IPS-NIHi11 (cell line): ENCODE measurements at regions not wholly inside any gene's neighbourhood (a gene's known extent, or its start where the extent isn't known, plus 50 kb on each side); places are given as distances from the start of the nearest gene placed in this dataset.

Experiments used
- DNase-seq: peaks from one replicate; pipeline ENCODE4 v3.0.0; 2012; ENCODE audit warnings: mixed read lengths, low spot score

DNA sequence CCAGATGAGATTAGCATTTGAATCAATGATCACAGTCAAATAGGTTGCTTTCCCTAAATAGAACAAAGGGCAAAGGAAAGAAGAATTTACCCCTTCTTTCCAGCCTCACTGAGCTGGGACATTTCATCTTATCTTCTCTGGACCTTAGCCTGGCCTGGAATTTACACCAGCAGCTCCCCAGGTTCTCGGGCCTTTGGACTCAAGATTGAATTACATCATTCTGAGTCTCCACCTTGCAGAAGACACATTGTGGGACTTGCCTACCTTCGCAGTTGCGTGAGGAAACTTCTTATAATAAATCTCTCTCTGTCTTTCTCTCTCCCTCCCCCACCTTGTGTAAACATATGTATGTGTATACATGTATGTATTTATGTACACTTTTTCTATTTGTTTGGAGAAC is 732.4 kb downstream of the IPMK start:
- DNase-seq: no peak

DNA sequence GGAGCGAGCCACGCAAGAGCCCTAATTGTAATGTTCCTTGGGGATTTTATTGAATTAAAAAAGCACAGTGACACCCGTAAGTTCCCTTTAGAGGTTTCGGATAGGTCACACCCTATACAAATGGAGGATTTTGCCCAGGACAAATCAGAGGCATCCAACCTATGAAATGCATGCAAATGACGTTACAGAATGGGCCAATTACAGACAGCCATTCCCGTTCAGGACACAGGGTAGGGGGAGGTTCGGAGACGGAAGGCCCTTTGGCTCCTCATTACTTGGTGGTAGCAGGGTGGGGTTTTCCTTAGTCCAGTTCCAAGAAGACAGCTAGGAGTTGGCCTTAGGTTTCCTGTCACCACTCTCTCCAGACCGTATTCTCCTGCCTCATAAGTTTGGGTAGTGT is 754.1 kb downstream of the IPMK start:
- DNase-seq: peak; percentile 11

DNA sequence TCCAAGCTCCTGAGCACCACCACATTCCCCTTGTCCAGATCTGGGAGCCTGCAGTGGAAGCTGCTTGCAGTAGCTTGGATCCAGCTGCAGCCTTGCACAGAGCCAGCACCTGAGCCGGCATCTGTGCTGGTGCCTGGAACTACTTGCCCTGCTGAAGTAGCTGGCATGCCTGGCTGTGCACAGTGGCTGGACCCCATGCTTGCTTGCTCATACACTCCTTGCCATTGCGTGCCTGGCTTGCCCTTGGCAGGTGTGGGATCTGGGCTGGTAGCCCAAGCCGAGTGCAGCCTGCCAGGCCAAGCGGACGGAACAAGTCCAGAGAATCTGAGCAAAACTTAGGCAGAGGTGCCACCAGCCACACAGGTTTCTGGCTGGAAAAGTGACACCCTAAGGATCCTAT is 759.9 kb downstream of the IPMK start:
- DNase-seq: no peak

DNA sequence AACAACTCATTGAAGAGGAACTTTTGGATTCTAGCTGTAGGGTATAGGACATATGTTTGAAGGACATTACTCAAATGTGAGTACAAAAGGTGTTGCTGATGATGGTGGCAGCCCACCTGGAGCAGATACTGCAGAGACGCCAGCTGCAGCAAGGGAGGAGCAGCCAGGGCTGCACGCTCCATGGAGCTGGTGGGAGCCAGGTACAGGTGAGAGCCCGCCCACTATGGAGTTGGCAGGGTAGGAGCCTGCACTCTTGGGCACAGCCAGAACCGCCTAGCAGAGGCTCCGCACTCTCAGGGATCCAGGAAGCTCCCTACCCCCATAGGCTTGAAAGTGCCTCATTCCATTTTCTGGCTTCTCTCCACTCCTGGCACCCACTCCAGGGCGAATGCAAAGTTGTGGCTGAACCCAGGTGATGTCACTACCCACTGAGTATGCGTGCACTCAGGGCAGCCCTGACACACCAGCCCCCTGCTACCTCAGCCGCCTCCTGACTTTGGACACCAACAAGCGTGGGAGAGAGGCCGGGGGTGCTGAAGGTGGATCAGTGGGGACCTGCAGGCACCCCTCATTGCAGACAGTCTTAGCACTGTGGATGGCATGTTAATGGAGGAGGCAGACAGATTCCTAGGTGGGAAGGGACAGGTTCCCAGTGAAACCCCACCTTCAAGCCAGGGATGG is 761.1 kb downstream of the IPMK start:
- no peak for DNase-seq

DNA sequence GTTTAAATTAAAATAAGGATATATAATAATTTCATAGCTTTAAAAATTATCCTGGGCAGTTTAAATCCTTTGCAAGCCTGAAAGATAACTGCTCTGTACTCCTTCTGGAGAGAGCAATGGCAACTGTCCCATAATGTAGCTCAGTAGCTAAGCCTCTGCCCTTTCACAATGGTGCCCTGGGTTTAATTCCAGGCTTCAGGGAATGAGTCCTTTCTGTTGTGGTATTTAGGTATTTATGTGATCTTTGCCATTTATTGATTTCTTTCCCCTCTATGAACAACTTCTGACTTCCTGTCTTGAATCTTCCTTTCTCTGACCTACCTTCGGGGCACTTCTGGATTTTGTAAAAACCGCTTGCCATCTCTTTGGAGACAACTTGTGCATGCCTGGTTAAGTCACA is 773.2 kb downstream of the IPMK start:
- no peak for DNase-seq

DNA sequence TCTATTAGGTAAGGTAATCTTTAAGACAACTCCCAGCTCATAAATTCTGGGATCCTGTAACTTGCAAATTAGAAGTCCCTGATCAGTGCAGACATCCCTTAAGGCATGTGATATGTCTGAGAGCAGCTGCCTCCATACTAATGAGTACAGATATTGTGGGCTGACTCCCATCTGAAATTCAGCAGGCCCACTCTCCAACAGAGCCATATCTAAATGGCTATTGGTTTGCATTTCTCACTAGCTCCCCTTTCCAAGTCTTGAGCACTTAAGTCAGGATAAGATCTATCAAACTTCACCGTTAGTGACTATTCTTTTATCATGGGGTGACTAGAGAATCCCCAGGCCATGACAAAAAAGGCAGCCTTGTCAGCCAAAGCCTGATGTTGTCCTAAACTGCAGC is 785.4 kb downstream of the IPMK start:
- no peak for DNase-seq

DNA sequence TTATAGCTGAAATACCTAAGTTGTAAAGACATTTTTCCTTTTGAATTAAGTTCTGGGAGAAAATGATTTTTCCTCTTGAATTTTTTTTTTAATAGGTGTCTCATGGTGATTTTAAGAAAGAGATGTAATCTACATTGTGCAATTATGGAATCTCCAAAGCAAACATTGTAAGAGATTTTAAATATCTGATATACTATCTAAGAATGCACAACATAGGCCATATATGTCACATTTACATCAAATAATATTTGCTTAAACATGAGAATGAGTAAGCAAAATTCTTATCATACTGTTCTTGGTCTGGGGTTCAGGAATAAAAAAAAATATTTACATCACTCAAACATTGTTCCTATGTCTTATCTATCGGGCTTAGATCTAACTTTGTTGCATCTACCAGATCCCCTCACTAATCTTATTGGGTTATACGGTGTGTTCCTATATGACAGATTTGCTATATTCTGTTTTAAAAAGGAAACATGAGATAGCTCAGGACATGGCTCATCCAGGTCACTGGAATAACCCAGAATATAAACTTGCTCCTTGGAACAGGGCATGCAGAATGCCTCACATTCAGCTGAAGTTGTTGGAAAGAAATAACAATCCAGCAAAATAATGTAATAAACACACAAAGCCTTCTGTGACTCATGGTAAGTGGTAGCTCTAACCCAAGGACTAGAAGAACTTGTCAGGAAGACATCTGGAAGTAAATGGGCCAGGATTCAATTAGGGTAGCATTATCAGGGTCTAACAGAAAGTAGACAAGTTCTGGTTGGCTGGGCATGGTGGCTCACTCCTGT is 794.7 kb downstream of the IPMK start:
- no peak for DNase-seq

DNA sequence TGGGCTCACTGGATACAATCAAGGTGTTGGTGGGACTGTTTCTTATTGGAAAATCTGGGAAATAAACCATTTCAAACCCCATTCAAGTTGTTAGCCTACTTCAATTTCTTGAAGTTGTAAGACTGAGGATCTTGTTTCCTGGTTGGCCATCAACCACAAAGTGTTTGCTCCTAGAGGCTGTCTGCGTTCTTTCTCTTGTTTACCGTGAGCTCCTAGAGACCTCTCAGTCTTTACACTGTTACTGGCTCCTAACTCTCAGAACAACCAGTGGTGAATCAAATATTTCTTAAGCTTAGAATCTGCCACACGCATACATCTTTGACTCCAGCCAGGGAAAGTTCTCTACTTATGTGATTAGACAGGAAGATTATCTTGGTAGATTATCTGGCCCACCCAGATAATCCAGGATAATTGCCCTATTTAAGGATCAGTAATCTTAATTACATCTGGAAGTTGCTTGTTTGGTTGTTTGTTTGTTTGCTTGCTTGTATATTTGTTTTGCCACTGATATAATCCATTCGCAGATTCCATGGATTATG is 798.7 kb downstream of the IPMK start:
- no peak for DNase-seq

DNA sequence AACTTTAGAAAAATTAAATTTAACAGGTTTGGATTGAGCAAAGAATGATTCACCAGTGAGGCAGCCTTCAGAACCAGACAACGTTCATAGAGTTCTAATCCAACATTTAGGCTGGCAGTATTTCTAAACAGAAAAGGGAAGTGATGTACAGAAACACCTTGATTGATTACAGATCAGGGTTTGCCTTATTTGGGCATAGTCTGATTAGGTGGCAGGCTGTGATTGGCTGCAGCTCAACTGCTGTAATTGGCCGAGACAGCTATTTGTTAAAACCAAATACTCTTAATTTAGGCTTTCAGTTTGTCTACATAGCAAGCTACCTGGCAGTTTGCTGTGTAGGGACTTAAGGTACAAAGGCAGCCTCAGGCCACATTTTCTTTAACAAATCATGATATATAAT is 802.5 kb downstream of the IPMK start:
- no peak for DNase-seq

DNA sequence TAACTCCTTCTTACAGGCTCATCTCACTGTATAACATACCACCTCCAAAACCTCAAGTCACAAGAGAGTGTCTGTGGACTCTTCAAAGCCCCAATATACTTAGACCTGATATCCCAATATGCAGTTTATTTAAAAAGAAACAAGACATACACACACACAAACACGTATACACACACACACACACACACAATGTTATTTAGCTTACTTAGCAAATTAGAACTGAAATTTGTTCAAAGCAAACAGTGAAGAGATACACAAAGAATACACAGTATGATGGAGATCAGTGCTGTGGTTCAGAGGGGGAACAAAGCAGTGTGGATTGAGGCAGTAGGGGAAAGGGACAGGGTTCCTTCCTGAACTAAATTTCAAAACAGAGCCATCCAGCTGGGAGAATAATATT is 807.2 kb downstream of the IPMK start:
- no peak for DNase-seq

DNA sequence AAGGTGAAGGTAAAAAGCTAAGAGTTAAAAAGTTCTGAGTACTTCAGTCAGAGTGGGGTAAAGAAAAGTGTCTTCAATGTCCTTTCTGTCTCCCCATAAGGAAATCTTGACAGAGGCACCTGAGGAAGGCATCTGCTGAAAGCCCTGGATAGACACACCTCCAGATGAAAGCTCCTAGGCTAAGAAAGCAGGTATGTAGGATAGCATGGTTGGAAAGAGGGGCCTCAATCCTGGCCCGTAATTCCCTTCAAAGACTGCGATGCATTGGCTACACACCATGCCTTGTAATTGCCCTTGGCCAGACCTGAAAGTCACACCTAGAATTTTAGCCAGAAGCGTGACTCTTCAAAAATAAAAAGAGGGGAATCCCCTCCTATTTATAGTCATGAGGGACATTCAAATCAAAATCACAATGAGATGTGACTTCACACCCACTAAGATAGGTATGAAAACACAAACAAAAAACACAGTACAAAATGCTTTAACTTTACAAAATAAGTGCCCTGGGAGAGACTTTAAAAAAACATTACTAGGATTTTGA is 809.7 kb downstream of the IPMK start:
- DNase-seq: no peak

DNA sequence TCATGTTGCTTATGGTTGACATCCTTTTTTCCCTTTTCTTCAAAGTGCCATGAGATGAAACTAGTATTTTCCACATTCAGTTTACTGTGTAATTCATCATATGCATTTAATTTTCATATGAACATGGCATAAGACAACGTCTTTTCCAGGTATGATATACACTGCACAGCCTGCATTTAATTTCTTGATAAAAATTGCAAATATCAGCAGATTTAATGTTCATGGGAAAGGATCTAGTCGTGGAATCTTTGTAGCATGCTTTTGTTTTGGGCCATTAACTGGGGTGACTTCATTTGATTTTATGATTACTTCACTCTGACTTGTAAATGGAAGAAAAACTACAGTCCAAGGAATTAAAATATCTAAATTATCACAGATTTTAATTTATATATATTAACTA is 837.3 kb downstream of the IPMK start:
- DNase-seq: no peak

DNA sequence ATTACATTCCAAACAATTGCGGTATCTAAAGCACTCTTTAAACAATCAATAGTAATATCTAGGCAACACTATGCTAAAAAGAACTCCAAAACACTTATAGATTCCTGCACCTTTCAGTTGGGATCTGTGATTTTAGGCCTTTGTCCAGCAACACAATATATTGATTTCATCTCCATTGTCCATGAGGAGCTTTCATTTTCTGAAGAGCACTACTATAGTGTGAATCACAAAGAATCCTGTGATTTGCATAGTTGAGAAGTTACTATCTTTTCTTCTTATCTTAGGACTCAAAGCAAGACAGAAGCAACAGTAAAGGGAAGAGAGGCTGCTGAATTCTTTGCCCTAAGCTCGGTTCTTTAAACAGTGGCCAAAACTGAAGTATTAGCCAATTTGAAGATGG is 846.8 kb downstream of the IPMK start:
- DNase-seq: no peak

DNA sequence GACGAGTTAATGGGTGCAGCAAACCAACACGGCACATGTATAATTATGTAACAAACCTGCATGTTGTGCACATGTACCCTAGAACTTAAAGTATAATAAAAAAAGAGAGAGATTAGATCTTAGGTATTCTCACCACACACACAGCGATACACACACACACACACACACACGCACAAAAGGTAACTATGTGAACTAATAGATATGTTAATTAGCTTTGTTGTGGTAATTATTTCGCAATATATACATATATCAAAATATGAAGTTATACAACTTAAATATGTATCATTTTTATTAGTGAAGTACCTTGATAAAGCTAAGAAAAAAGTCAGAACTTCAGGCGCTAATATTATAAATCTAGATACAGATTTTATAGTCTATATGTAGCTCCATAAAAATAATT is 849.2 kb downstream of the IPMK start:
- DNase-seq: no peak

DNA sequence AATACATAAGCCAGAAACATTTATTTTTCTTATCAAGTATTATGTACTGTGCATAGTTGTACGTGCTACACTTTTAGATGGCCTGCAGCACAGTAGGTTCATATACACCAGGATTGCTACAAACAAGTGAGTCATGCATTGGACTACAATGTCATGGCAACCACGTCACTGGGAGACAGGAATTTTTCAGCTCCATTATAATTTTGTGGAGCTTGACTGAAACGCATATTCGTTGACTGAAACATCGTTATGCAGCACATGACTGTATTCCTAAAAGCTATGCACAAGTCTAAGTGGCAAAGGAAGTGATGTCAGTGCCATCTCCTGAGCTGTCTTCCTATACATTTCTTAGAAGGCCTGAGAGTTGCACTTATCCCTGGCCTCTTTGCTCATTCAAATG is 871.8 kb downstream of the IPMK start:
- DNase-seq: no peak

DNA sequence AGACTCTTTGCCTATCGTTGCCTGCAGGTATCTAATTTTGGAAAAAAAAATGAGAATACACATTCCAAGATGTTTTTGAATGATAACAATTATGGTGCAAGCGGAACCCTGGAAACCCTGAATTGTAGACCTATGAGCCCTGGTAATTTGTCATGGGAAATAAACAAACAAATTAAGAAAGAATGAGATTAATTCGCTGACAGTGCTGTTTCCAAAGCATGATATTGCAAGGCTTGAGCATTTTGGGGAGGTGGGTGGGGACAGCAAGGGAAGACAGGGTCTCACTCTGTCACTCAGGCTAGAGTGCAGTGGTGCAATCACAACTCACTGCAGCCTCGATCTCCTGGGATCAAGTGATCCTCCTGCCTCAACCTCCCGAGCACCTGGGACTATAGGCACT is 900.3 kb downstream of the IPMK start:
- DNase-seq: no peak

DNA sequence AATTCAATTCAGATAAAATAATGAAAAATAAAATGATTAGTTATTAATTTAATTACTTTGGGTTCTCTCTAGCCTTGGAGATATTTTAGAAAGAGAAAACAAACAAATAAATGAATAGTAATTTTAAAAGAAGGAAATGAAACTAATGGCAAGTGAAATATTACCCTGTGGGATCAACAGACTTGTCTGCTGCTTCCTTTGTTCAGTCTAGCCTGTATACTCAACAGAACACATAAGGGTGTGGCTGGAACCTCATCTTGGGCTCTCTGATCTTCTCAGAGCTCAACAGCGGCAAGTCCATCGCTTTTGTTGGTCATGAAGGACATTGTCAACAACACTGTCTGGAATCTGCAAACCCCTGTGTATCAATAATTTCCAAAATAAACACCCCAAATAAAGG is 904.9 kb downstream of the IPMK start:
- DNase-seq: no peak

DNA sequence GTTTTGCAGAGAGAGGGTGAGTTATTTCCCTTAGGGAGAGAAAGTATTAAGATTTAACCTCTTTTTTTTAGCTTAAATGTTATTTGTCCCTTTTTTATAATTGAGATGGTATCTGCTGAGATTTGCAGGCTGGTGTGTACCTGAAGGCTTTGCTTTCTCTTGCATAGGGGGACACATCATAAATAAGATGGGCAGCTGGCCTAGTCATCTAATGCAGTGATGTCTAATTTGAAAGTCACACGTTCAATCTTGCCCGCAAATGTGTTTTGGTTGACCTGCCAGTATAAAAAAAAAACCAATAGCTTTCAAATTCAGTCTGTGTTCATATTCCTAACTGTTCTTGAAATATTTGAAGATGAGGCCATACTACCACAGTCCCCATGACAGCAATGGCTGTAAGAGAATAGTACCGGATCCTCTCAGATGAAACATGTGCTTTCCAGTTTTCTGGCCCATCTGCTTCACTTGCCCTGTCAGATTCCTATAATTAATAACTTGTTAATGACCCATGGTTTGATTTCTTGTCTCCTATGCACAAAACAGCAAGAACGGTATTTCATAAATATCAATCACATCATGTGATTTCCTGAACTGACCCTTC is 914.2 kb downstream of the IPMK start:
- DNase-seq: no peak

DNA sequence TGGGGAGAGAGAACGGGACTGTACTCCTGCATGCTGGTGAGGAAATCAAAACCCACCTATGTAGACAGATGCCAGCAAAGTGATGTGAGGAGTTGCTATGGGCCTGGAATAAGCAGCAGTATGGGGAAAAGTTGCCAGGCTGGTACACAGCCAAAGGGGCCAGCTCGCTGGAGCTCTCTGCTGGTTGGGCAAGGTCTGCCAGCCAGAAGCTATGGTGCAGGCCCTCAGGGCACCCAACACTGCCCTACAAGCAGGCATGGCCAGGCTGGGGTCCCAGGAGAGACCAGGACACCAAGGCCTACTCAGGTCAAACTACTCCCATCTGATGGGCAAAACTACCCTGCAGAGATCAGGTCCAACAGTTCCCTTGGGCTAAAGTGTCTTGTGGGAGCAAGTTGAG is 916.6 kb downstream of the IPMK start:
- no peak for DNase-seq

DNA sequence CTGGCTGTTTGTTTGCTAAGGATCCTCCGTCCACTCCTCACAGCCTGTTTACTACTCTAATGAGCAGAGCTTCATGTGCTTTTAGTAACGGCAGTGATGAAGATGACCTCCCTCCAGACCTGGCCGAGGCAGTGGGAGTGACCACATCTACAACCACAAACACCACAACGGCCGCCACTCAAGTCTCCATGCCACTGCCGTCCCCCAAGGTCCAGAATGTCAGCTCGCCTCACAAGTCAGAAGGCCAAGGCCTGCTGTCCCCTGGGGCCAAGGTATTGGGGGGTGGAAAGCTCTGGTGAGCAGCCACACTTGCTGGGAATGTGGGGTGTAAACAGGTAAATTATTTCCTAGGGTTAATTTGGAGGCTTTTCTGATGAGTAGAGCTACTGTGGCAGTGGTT is 926.4 kb downstream of the IPMK start:
- DNase-seq: no peak

DNA sequence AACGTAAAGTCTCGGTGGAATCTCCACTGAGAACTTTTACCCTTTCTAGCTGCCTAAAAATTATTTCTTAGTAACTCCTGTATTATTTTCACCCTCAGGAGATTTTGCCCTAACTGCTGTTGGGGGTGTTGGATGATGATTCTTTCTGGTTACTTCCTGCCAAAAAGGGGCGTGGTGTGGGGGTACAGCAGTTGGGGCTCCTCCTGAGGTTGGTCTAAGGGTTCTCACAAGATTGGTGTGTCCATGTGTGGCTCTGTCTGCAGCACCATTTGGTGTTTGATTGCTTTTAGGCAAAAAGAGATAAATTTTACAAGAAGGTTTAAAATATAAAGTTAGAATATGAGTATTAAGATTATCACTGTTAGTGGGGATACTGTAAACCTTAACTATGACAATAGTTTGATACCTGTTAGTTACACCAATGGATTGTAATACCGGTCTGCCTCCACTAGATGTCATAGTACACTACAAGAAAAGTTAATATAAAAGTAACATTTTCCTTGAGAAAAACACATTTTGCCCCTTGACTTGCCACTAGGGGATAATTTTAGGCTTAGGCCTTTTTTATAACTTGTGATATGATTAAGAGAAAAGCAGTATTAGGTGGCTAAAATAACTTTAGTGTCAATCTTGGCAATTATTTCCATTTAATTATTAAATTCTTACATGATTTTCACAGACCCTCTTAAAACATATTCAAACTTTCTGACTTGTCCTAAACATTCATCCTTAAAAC is 928.7 kb downstream of the IPMK start:
- DNase-seq: peak; percentile 58

DNA sequence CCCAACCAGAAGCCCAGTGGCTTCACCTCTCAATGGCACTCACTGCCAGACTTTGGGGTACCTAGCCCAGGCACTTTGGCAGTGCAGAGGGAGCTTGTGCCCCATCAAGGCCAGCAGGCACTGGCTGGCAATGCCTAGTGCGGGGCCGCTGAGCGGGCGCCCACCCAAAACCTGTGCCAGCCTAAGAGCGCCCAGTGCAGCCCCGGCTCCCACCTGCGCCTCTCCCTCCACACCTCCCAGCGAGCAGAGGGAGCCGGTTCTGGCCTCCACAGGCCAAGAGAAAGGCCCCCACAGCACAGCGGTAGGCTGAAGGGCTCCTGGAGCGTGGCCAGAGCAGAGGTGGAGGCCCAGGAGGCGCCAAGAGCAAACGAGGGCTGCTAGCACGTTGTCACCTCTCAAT is 930.8 kb downstream of the IPMK start:
- no peak for DNase-seq
